ENCODE measurements at regions not wholly inside any gene's neighbourhood (a gene's known extent, or its start where the extent isn't known, plus 50 kb on each side); places are given as distances from the start of the nearest gene placed in this dataset.

GRCh38 chr4:110788302-110788701, 165.4 kb upstream of the PITX2 start (continued):
- TF ChIP-seq BRF1 (IDR thresholded peaks at IDR 0.05; ENCODE audit: borderline replicate concordance, extremely low read depth, insufficient read length) (no peak), PHF20 (IDR thresholded peaks at IDR 0.05; ENCODE audit: partially characterized antibody) (no peak), ZBTB11 (CRISPR knock-in tag; IDR thresholded peaks at IDR 0.05) (no peak), ZNF280A (IDR thresholded peaks at IDR 0.05; ENCODE audit: low read depth, partially characterized antibody) (no peak), ZNF76 (CRISPR knock-in tag; IDR thresholded peaks at IDR 0.05; ENCODE audit: borderline replicate concordance) (no peak), BRD9 (IDR thresholded peaks at IDR 0.05; ENCODE audit: low read depth, partially characterized antibody) (no peak), ZNF395 (CRISPR knock-in tag; IDR thresholded peaks at IDR 0.05) (no peak), ZBTB8A (IDR thresholded peaks at IDR 0.05; ENCODE audit: partially characterized antibody) (no peak), SETDB1 (IDR thresholded peaks at IDR 0.05; ENCODE audit: low read length) (no peak)
